ENCODE measurements at regions not wholly inside any gene's neighbourhood (a gene's known extent, or its start where the extent isn't known, plus 50 kb on each side); places are given as distances from the start of the nearest gene placed in this dataset.
A peak's percentile ranks its signal among the peaks of the same experiment; 100 is the strongest.

DNA sequence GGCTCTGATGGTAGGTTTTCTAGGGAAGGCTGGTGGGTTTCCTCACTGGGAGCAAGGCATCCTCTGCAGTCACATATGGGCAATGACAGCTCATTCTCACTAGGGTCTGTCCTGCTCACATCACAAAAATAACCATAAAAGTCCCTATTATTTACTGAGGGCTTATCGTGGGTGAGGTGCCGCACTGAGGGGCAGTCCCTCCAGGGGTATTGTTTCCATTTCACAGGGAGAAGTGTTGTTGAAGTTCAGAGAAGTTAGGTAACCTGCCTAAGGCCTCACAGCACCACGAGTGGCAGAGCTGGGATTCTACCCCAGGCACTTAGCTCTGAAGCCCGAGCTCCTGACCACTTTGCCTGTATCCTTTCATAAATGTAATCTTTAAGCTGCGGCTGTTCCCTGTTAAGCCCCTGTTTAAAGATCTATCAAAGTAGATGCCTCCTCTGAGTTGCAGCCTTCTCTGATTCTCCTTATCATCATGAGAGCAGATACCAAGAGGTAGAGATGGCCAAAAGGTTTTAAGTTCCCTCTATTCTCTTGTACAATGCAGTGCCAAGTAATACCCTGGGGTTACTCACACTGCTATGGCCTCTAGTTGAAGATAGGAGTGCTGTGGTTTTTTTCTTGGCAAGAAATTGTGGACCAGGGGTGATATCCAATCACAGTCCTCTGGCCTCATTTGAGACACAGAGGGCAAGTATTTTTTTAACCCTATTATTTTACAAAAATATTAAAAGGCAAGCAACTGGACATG lies 107.0 kb downstream of the RPLP1 start (continued):
- TF ChIP-seq USF2 (IDR thresholded peaks at IDR 0.05; ENCODE audit: borderline replicate concordance, low read depth, low read length) (no peak), ELF1 (IDR thresholded peaks at IDR 0.05) (no peak), TEAD4 (IDR thresholded peaks at IDR 0.05; ENCODE audit: borderline replicate concordance, insufficient read depth) (no peak)

DNA sequence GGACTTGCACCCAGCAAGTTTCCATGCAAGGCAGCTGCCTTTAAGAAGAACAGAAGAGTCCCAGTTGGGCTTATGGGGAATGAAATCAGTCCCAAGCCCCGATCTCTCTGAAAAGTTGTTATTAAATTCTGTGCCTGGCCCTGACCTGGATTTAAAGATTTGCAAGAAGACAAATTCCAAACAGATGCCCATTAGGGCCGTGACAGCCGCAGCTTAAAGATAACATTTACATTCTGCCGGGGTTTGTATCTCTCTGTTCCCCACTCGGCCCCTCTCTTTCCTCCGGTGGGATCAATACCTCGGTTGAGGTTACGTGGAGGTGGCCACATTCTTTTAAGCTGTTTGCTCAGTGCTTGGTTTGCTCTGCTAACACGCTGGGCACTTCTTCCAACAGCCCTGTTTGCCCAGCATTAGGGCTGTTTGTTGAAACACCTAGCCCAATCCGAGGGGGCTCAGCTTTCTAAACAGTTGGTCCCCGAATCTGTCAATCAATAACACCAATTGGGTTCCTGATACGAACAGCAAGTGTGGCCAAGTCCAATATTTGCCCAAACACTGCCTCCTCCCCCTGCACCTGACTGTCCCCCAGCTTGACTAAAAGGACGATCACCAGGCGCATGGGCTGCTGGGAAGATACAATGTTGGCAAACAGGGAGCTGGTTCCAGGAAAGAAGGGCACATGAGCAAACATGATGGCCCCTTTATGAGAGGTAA lies 108.6 kb downstream of the RPLP1 start:
- Histone ChIP-seq H3K9me2 (no peaks in the 10 kb centered on the region), H3K27me3 (ENCODE audit: insufficient read depth) (no peaks in the 10 kb centered on the region), H3K9ac (no peak overlapping the region), H3K36me3 (replicated peaks in 1 of 2; ENCODE audit: control insufficient read depth in 1 of 2, insufficient read depth in 2 of 2, low read length in 1 of 2) (no peaks in the 10 kb centered on the region), H3K9me3 (no peaks in the 10 kb centered on the region), H3K4me3 (ENCODE audit: low read depth in 2 of 2, low read length in 1 of 2) (no peak overlapping the region), H4K20me1 (ENCODE audit: insufficient read depth) (no peaks in the 10 kb centered on the region), H3K4me2 (no peak overlapping the region), H3F3A (replicated peaks; ENCODE audit: insufficient read depth) (peaks cover 4% of the 10 kb centered on the region), H3K79me2 (ENCODE audit: insufficient read depth) (no peaks in the 10 kb centered on the region), H3K27ac (ENCODE audit: low read depth in 2 of 2, low read length in 1 of 2) (peak overlapping the region in 1 of 2 experiments; percentile 22; a peak in 1 of 4 replicates), H3K4me1 (ENCODE audit: control insufficient read depth in 1 of 2, insufficient read depth in 2 of 2, low read depth in 1 of 2, low read length in 1 of 2) (peaks cover 13 to 15% of the 10 kb centered on the region in 2 experiments; a peak in 3 of 4 replicates), H2AFZ (ENCODE audit: low read depth) (no peak overlapping the region)
- peak; percentile 56 for DNase-seq
- POLR2A ChIA-PET = no interaction called here
- peak in 1 of 2 experiments; percentile 47; a peak in 1 of 4 replicates for TF ChIP-seq EP300 (IDR thresholded peaks at IDR 0.05; ENCODE audit: borderline replicate concordance in 1 of 2, low read depth in 1 of 2, low read length in 1 of 2)
- peak; percentile 10; the same call in 1 of the 2 replicates for TF ChIP-seq GATA2 (CRISPR knock-in tag; IDR thresholded peaks at IDR 0.05)
- no peak for TF ChIP-seq CHD2 (IDR thresholded peaks at IDR 0.05; ENCODE audit: low read length, partially characterized antibody)
- no peak for TF ChIP-seq IRF3 (IDR thresholded peaks at IDR 0.05; ENCODE audit: low read depth, low read length)
- CTCF ChIA-PET = interaction anchor here (0.8 to 2.4 kb wide), 8 partner anchors 8 to 927 kb away, joined by 3 to 8 read pairs (median 4); partner anchors contain the start of gene TLE3
- WGBS (ENCODE audit: low lambda C conversion rate) = 66% methylated on average over 13 of the region's 14 CpGs

DNA sequence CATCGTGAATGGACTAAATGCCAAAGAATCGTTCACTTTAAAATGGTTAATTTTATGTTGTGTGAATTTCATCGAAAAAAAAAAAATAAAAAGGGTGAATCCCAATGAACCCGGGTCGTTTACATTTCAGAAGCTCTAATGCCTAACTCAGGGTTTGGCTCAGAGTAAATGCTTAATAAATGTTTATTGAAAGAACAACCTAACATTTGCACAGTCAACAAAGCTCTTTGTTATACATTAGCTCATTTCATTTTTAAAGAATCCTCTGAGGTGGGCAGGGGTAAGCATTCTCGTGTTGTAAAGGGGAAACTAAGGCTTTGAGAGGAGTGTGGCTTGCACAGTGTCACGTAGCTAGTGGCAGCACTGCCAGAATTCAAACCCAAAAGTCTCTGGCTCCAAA lies 109.5 kb downstream of the RPLP1 start:
- 65% methylated on average over 7 of the region's 7 CpGs for WGBS (ENCODE audit: low lambda C conversion rate)
- no peak for DNase-seq
- Histone ChIP-seq H3K27ac (ENCODE audit: low read depth in 2 of 2, low read length in 1 of 2) (no peak overlapping the region), H3K4me3 (ENCODE audit: low read depth in 2 of 2, low read length in 1 of 2) (no peak overlapping the region), H3K79me2 (ENCODE audit: insufficient read depth) (no peaks in the 10 kb centered on the region), H3K4me1 (ENCODE audit: control insufficient read depth in 1 of 2, insufficient read depth in 2 of 2, low read depth in 1 of 2, low read length in 1 of 2) (peaks cover 5 to 15% of the 10 kb centered on the region in 2 experiments; a peak in 3 of 4 replicates), H3K9me2 (no peaks in the 10 kb centered on the region), H2AFZ (ENCODE audit: low read depth) (no peak overlapping the region), H3K27me3 (ENCODE audit: insufficient read depth) (no peaks in the 10 kb centered on the region), H3K36me3 (replicated peaks in 1 of 2; ENCODE audit: control insufficient read depth in 1 of 2, insufficient read depth in 2 of 2, low read length in 1 of 2) (no peaks in the 10 kb centered on the region), H3F3A (replicated peaks; ENCODE audit: insufficient read depth) (peaks cover 2% of the 10 kb centered on the region), H3K9ac (no peak overlapping the region), H3K9me3 (no peaks in the 10 kb centered on the region), H4K20me1 (ENCODE audit: insufficient read depth) (no peaks in the 10 kb centered on the region), H3K4me2 (no peak overlapping the region)
- ChIA-PET POLR2A (no interaction called here), CTCF (interaction anchor here (1.4 to 2.4 kb wide), 4 partner anchors 9 to 926 kb away, joined by 5 to 8 read pairs (median 6); no protein-coding TSS in a partner anchor)
- TF ChIP-seq FOSL2 (IDR thresholded peaks at IDR 0.05; ENCODE audit: borderline replicate concordance, low read depth) (no peak), MEF2A (IDR thresholded peaks at IDR 0.05; ENCODE audit: borderline replicate concordance, low read depth) (no peak)

Measured in SK-N-SH (cell line).